ENCODE measurements at regions not wholly inside any gene's neighbourhood (a gene's known extent, or its start where the extent isn't known, plus 50 kb on each side); places are given as distances from the start of the nearest gene placed in this dataset.

- no peak for DNase-seq (ENCODE audit: low read depth in 2 of 2, low spot score in 1 of 2)
These were observed 421.0 kb downstream of the DYNC2H1 start for GRCh38 chr11:103530257-103530656.

GRCh38 chr11:103532133-103532788 is 423.0 kb downstream of the DYNC2H1 start:
- no peak for DNase-seq (ENCODE audit: low read depth in 2 of 2, low spot score in 1 of 2)

- DNase-seq (ENCODE audit: low read depth in 2 of 2, low spot score in 1 of 2) = no peak
These were observed 425.0 kb downstream of the DYNC2H1 start for GRCh38 chr11:103534191-103534590.

- no peak for DNase-seq (ENCODE audit: low read depth in 2 of 2, low spot score in 1 of 2)
These were observed 425.7 kb downstream of the DYNC2H1 start for GRCh38 chr11:103534959-103535358.

- no peak for DNase-seq (ENCODE audit: low read depth in 2 of 2, low spot score in 1 of 2)
These were observed 427.1 kb downstream of the DYNC2H1 start for GRCh38 chr11:103536335-103536722.

GRCh38 chr11:103537904-103538502 is 428.8 kb downstream of the DYNC2H1 start:
- DNase-seq (ENCODE audit: low read depth in 2 of 2, low spot score in 1 of 2) = no peak

- no peak for DNase-seq (ENCODE audit: low read depth in 2 of 2, low spot score in 1 of 2)
These were observed 429.9 kb downstream of the DYNC2H1 start for GRCh38 chr11:103539166-103539565.

GRCh38 chr11:103541186-103541795 is 432.1 kb downstream of the DYNC2H1 start:
- DNase-seq (ENCODE audit: low read depth in 2 of 2, low spot score in 1 of 2) = no peak

GRCh38 chr11:103542851-103543250 is 433.6 kb downstream of the DYNC2H1 start:
- no peak for DNase-seq (ENCODE audit: low read depth in 2 of 2, low spot score in 1 of 2)

- DNase-seq (ENCODE audit: low read depth in 2 of 2, low spot score in 1 of 2) = no peak
These were observed 434.2 kb downstream of the DYNC2H1 start for GRCh38 chr11:103543456-103543855.

- DNase-seq (ENCODE audit: low read depth in 2 of 2, low spot score in 1 of 2) = no peak
These were observed 435.6 kb downstream of the DYNC2H1 start for GRCh38 chr11:103544874-103545273.

GRCh38 chr11:103545551-103545950 is 436.3 kb downstream of the DYNC2H1 start:
- DNase-seq (ENCODE audit: low read depth in 2 of 2, low spot score in 1 of 2) = no peak

GRCh38 chr11:103546236-103546635 is 437.0 kb downstream of the DYNC2H1 start:
- no peak for DNase-seq (ENCODE audit: low read depth in 2 of 2, low spot score in 1 of 2)

- DNase-seq (ENCODE audit: low read depth in 2 of 2, low spot score in 1 of 2) = no peak
These were observed 437.8 kb downstream of the DYNC2H1 start for GRCh38 chr11:103547024-103547423.

- no peak for DNase-seq (ENCODE audit: low read depth in 2 of 2, low spot score in 1 of 2)
These were observed 438.5 kb downstream of the DYNC2H1 start for GRCh38 chr11:103547691-103548090.

GRCh38 chr11:103548838-103549237 is 439.6 kb downstream of the DYNC2H1 start:
- no peak for DNase-seq (ENCODE audit: low read depth in 2 of 2, low spot score in 1 of 2)

- no peak for DNase-seq (ENCODE audit: low read depth in 2 of 2, low spot score in 1 of 2)
These were observed 441.6 kb downstream of the DYNC2H1 start for GRCh38 chr11:103550811-103551210.

GRCh38 chr11:103552086-103552485 is 442.9 kb downstream of the DYNC2H1 start:
- DNase-seq (ENCODE audit: low read depth in 2 of 2, low spot score in 1 of 2) = no peak

- DNase-seq (ENCODE audit: low read depth in 2 of 2, low spot score in 1 of 2) = no peak
These were observed 446.9 kb downstream of the DYNC2H1 start for GRCh38 chr11:103556171-103556570.

- DNase-seq (ENCODE audit: low read depth in 2 of 2, low spot score in 1 of 2) = no peak
These were observed 456.9 kb downstream of the DYNC2H1 start for GRCh38 chr11:103566116-103566515.

GRCh38 chr11:103581760-103582159 is 454.7 kb upstream of the DDI1 start:
- DNase-seq (ENCODE audit: low read depth in 2 of 2, low spot score in 1 of 2) = no peak

GRCh38 chr11:103582351-103582909 is 454.0 kb upstream of the DDI1 start:
- no peak for DNase-seq (ENCODE audit: low read depth in 2 of 2, low spot score in 1 of 2)

All from stimulated activated CD8-positive, alpha-beta memory T cell treated with anti-CD3 and anti-CD28 coated beads, Interleukin-4, amount 100 ng/mL, for 1 hour (primary cell).